Naive thymus-derived CD8-positive, alpha-beta T cell (primary cell): ENCODE measurements at regions not wholly inside any gene's neighbourhood (a gene's known extent, or its start where the extent isn't known, plus 50 kb on each side); places are given as distances from the start of the nearest gene placed in this dataset.

Experiments
- ATAC-seq, 2 donors: fragments of 150-1000 bp; cut with Tn5 transposase in 1 of 2; sonication (Bioruptor Pico), chemical (Tn5 transposase) in 1 of 2; 1 replicate in 1 of 2; 2 replicates in 1 of 2; pipeline ENCODE4 v1.10.0; 2021; ENCODE audit warnings: mild to moderate bottlenecking in 2 of 2, moderate library complexity in 2 of 2
- POLR2A ChIA-PET: fragments of 350-600 bp; sonication (Branson Sonifier 250); formaldehyde crosslinking; loops from one replicate; lab custom pipeline; 2021; ENCODE audit warnings: antibody characterized with exemption; lab: Charles Lee
- DNase-seq, 10 donors: peaks; one replicate each; pipeline versions ENCODE4 v3.0.0 to v3.0.0-alpha.2; 2020 to 2022
- H3K27ac Mint-ChIP-seq, 10 donors: one replicate each; pipeline ENCODE4 v1.8.0; 2020 to 2022; ENCODE audit warnings: mild to moderate bottlenecking in 10 of 10, mixed read lengths in 10 of 10, moderate library complexity in 4 of 10, inconsistent platforms in 1 of 10
- H3K27me3 Mint-ChIP-seq, 5 donors: one replicate each; pipeline ENCODE4 v1.8.0; 2021 to 2022; ENCODE audit warnings: mixed read lengths in 5 of 5
- H3K36me3 Mint-ChIP-seq, 3 donors: one replicate each; pipeline ENCODE4 v1.8.0; 2020 to 2022; ENCODE audit warnings: mixed read lengths in 3 of 3, mild to moderate bottlenecking in 2 of 3, inconsistent platforms in 1 of 3
- H3K4me1 Mint-ChIP-seq, 4 donors: one replicate each; pipeline ENCODE4 v1.8.0; 2021 to 2022; ENCODE audit warnings: mixed read lengths in 4 of 4
- H3K4me3 Mint-ChIP-seq, 10 donors: one replicate each; pipeline ENCODE4 v1.8.0; 2020 to 2022; ENCODE audit warnings: mild to moderate bottlenecking in 10 of 10, mixed read lengths in 10 of 10, moderate library complexity in 6 of 10, inconsistent platforms in 1 of 10
- H3K9me3 Mint-ChIP-seq, 9 donors: one replicate each; pipeline ENCODE4 v1.8.0; 2020 to 2022; ENCODE audit warnings: mixed read lengths in 9 of 9, mild to moderate bottlenecking in 3 of 9, inconsistent platforms in 1 of 9, moderate library complexity in 1 of 9

GRCh38 chr4:11132478-11132877, 296.2 kb downstream of the HS3ST1 start:
- no peak overlapping the region for H3K27ac Mint-ChIP-seq
- no peak for ATAC-seq
- H3K9me3 Mint-ChIP-seq: peaks cover 0 to 7% (median 0%) of the 10 kb centered on the region in 9 donors
- POLR2A ChIA-PET: no interaction called here
- H3K4me1 Mint-ChIP-seq: peaks cover 0 to 9% (median 1%) of the 10 kb centered on the region in 4 donors
- H3K27me3 Mint-ChIP-seq: peaks cover 0 to 3% (median 0%) of the 10 kb centered on the region in 5 donors
- H3K4me3 Mint-ChIP-seq: no peak overlapping the region
- DNase-seq: no peak
- no peaks in the 10 kb centered on the region for H3K36me3 Mint-ChIP-seq

GRCh38 chr4:11131491-11131890, 297.2 kb downstream of the HS3ST1 start:
- ATAC-seq (no peak), DNase-seq (no peak)
- peaks cover 0 to 5% (median 2%) of the 10 kb centered on the region in 5 donors for H3K27me3 Mint-ChIP-seq
- no peaks in the 10 kb centered on the region for H3K36me3 Mint-ChIP-seq
- H3K4me1 Mint-ChIP-seq: peaks cover 0 to 12% (median 1%) of the 10 kb centered on the region in 4 donors
- peaks cover 0 to 7% (median 0%) of the 10 kb centered on the region in 9 donors for H3K9me3 Mint-ChIP-seq
- POLR2A ChIA-PET: no interaction called here
- H3K4me3 Mint-ChIP-seq: no peak overlapping the region
- no peak overlapping the region for H3K27ac Mint-ChIP-seq

- Mint-ChIP-seq H3K4me1 (peaks cover 0 to 14% (median 1%) of the 10 kb centered on the region in 4 donors), H3K4me3 (no peak overlapping the region), H3K9me3 (peaks cover 0 to 7% (median 0%) of the 10 kb centered on the region in 9 donors), H3K36me3 (no peaks in the 10 kb centered on the region), H3K27ac (no peak overlapping the region), H3K27me3 (peaks cover 0 to 12% (median 6%) of the 10 kb centered on the region in 5 donors)
- no peak for ATAC-seq
- DNase-seq: no peak
- POLR2A ChIA-PET: no interaction called here
Observed at GRCh38 chr4:11130195-11130970, 298.3 kb downstream of the HS3ST1 start.

- POLR2A ChIA-PET: no interaction called here
- no peak overlapping the region for H3K27ac Mint-ChIP-seq
- H3K27me3 Mint-ChIP-seq: peaks cover 0 to 5% (median 2%) of the 10 kb centered on the region in 5 donors
- ATAC-seq: no peak
- H3K4me3 Mint-ChIP-seq: no peak overlapping the region
- H3K9me3 Mint-ChIP-seq: peaks cover 0 to 13% (median 3%) of the 10 kb centered on the region in 9 donors
- H3K4me1 Mint-ChIP-seq: peaks cover 0 to 12% (median 2%) of the 10 kb centered on the region in 4 donors
- H3K36me3 Mint-ChIP-seq: no peaks in the 10 kb centered on the region
- no peak for DNase-seq
Observed at GRCh38 chr4:11120435-11120834, 308.3 kb downstream of the HS3ST1 start.

GRCh38 chr4:11119474-11119873, 309.2 kb downstream of the HS3ST1 start:
- Mint-ChIP-seq H3K27me3 (peaks cover 0 to 5% (median 2%) of the 10 kb centered on the region in 5 donors), H3K36me3 (no peaks in the 10 kb centered on the region), H3K4me1 (peaks cover 0 to 12% (median 2%) of the 10 kb centered on the region in 4 donors), H3K27ac (no peak overlapping the region), H3K9me3 (peaks cover 0 to 13% (median 0%) of the 10 kb centered on the region in 9 donors), H3K4me3 (no peak overlapping the region)
- ATAC-seq: no peak
- no peak for DNase-seq
- POLR2A ChIA-PET: no interaction called here

- Mint-ChIP-seq H3K36me3 (no peaks in the 10 kb centered on the region), H3K4me3 (no peak overlapping the region)
- DNase-seq: no peak
Observed at GRCh38 chr4:11118513-11118912, 310.2 kb downstream of the HS3ST1 start.

GRCh38 chr4:11116940-11117339, 311.8 kb downstream of the HS3ST1 start:
- H3K27ac Mint-ChIP-seq: no peak overlapping the region

More at GRCh38 chr4:11118513-11118912, 310.2 kb downstream of the HS3ST1 start:
- no peak for ATAC-seq
- H3K27ac Mint-ChIP-seq: no peak overlapping the region
- H3K4me1 Mint-ChIP-seq: peaks cover 0 to 12% (median 2%) of the 10 kb centered on the region in 4 donors
- peaks cover 0 to 4% (median 2%) of the 10 kb centered on the region in 5 donors for H3K27me3 Mint-ChIP-seq
- H3K9me3 Mint-ChIP-seq: peaks cover 0 to 11% (median 0%) of the 10 kb centered on the region in 9 donors
- POLR2A ChIA-PET: no interaction called here

GRCh38 chr4:11111876-11112275, 316.8 kb downstream of the HS3ST1 start:
- DNase-seq (no peak), ATAC-seq (no peak)
- Mint-ChIP-seq H3K27ac (no peak overlapping the region), H3K9me3 (peaks cover 0 to 11% (median 0%) of the 10 kb centered on the region in 9 donors), H3K4me3 (no peak overlapping the region), H3K4me1 (peaks cover 0 to 10% (median 1%) of the 10 kb centered on the region in 4 donors), H3K27me3 (peaks cover 0 to 2% (median 0%) of the 10 kb centered on the region in 5 donors), H3K36me3 (no peaks in the 10 kb centered on the region)
- POLR2A ChIA-PET: no interaction called here

More at GRCh38 chr4:11116940-11117339, 311.8 kb downstream of the HS3ST1 start:
- no peak for DNase-seq
- Mint-ChIP-seq H3K36me3 (no peaks in the 10 kb centered on the region), H3K4me3 (no peak overlapping the region), H3K27me3 (peaks cover 0 to 2% (median 0%) of the 10 kb centered on the region in 5 donors), H3K4me1 (peaks cover 0 to 12% (median 2%) of the 10 kb centered on the region in 4 donors), H3K9me3 (peaks cover 0 to 4% (median 0%) of the 10 kb centered on the region in 9 donors)
- POLR2A ChIA-PET: no interaction called here
- ATAC-seq: no peak

GRCh38 chr4:11111370-11111769, 317.3 kb downstream of the HS3ST1 start:
- no peak for DNase-seq
- Mint-ChIP-seq H3K9me3 (peaks cover 0 to 11% (median 0%) of the 10 kb centered on the region in 9 donors), H3K4me3 (no peak overlapping the region), H3K4me1 (peaks cover 0 to 13% (median under 1%) of the 10 kb centered on the region in 4 donors), H3K27me3 (peaks cover 0 to under 1% (median 0%) of the 10 kb centered on the region in 5 donors), H3K27ac (no peak overlapping the region), H3K36me3 (no peaks in the 10 kb centered on the region)
- POLR2A ChIA-PET: no interaction called here
- ATAC-seq: no peak

- Mint-ChIP-seq H3K36me3 (no peaks in the 10 kb centered on the region), H3K4me3 (no peak overlapping the region), H3K9me3 (peaks cover 0 to 11% (median 0%) of the 10 kb centered on the region in 9 donors), H3K27me3 (no peaks in the 10 kb centered on the region), H3K4me1 (peaks cover 0 to 20% (median 0%) of the 10 kb centered on the region in 4 donors), H3K27ac (no peak overlapping the region)
- DNase-seq: no peak
- POLR2A ChIA-PET: no interaction called here
- ATAC-seq: no peak
Observed at GRCh38 chr4:11106759-11107158, 321.9 kb downstream of the HS3ST1 start.

- Mint-ChIP-seq H3K27ac (peak overlapping the region in 1 of 10 donors; percentile 46), H3K36me3 (no peaks in the 10 kb centered on the region)
- ATAC-seq: no peak
Observed at GRCh38 chr4:11106190-11106589, 322.5 kb downstream of the HS3ST1 start.

GRCh38 chr4:11105715-11106114, 323.0 kb downstream of the HS3ST1 start:
- ATAC-seq: no peak
- H3K4me1 Mint-ChIP-seq: peaks cover 0 to 22% (median 0%) of the 10 kb centered on the region in 4 donors
- H3K36me3 Mint-ChIP-seq: no peaks in the 10 kb centered on the region
- H3K27me3 Mint-ChIP-seq: no peaks in the 10 kb centered on the region
- DNase-seq: no peak
- no peak overlapping the region for H3K4me3 Mint-ChIP-seq
- peaks cover 0 to 7% (median 0%) of the 10 kb centered on the region in 9 donors for H3K9me3 Mint-ChIP-seq
- POLR2A ChIA-PET: no interaction called here
- H3K27ac Mint-ChIP-seq: no peak overlapping the region

More at GRCh38 chr4:11106190-11106589, 322.5 kb downstream of the HS3ST1 start:
- POLR2A ChIA-PET: no interaction called here
- Mint-ChIP-seq H3K4me1 (peaks cover 0 to 20% (median 0%) of the 10 kb centered on the region in 4 donors), H3K9me3 (peaks cover 0 to 8% (median 0%) of the 10 kb centered on the region in 9 donors), H3K4me3 (no peak overlapping the region), H3K27me3 (no peaks in the 10 kb centered on the region)
- DNase-seq: no peak

GRCh38 chr4:11098461-11098860, 330.2 kb downstream of the HS3ST1 start:
- H3K27ac Mint-ChIP-seq: peak overlapping the region in 1 of 10 donors; percentile 50

More at GRCh38 chr4:11098461-11098860, 330.2 kb downstream of the HS3ST1 start:
- POLR2A ChIA-PET: no interaction called here
- Mint-ChIP-seq H3K36me3 (no peaks in the 10 kb centered on the region), H3K4me1 (peaks cover 0 to 40% (median 7%) of the 10 kb centered on the region in 4 donors), H3K4me3 (no peak overlapping the region), H3K9me3 (peaks cover 0 to 3% (median 0%) of the 10 kb centered on the region in 9 donors), H3K27me3 (no peaks in the 10 kb centered on the region)
- ATAC-seq (no peak), DNase-seq (no peak)
